Tibial nerve (tissue), 3 donors: ENCODE measurements at regions not wholly inside any gene's neighbourhood (a gene's known extent, or its start where the extent isn't known, plus 50 kb on each side); places are given as distances from the start of the nearest gene placed in this dataset.

Source experiments
- POLR2A ChIP-seq, 2 donors: fragments of 450-650 bp; IDR thresholded peaks; one replicate each; pipeline ENCODE4 v1.6.1; 2017; ENCODE audit warnings: antibody characterized with exemption in 2 of 2, mild to moderate bottlenecking in 2 of 2, moderate library complexity in 2 of 2
- TF ChIP-seq, protein P1 (sequence below), 5 experiments: fragments of 200-600 bp in 3 of 5; fragments of 450-650 bp in 2 of 5; sonication (generic) in 3 of 5; IDR thresholded peaks; one replicate each; pipeline ENCODE4 v1.5.1; 2016 to 2019; ENCODE audit warnings: antibody characterized with exemption in 5 of 5, mild to moderate bottlenecking in 3 of 5, moderate library complexity in 2 of 5

GRCh38 chr3:177600411-177600810 is 403.1 kb upstream of the TBL1XR1 start:
- TF ChIP-seq, protein P1, sequence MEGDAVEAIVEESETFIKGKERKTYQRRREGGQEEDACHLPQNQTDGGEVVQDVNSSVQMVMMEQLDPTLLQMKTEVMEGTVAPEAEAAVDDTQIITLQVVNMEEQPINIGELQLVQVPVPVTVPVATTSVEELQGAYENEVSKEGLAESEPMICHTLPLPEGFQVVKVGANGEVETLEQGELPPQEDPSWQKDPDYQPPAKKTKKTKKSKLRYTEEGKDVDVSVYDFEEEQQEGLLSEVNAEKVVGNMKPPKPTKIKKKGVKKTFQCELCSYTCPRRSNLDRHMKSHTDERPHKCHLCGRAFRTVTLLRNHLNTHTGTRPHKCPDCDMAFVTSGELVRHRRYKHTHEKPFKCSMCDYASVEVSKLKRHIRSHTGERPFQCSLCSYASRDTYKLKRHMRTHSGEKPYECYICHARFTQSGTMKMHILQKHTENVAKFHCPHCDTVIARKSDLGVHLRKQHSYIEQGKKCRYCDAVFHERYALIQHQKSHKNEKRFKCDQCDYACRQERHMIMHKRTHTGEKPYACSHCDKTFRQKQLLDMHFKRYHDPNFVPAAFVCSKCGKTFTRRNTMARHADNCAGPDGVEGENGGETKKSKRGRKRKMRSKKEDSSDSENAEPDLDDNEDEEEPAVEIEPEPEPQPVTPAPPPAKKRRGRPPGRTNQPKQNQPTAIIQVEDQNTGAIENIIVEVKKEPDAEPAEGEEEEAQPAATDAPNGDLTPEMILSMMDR (IDR thresholded peaks at IDR 0.05) = no peak
- no peak for TF ChIP-seq POLR2A (IDR thresholded peaks at IDR 0.05)
